Gastroesophageal sphincter (tissue), 3 donors: ENCODE measurements at regions not wholly inside any gene's neighbourhood (a gene's known extent, or its start where the extent isn't known, plus 50 kb on each side); places are given as distances from the start of the nearest gene placed in this dataset.

Experiments used
- EP300 ChIP-seq: sonication (generic); formaldehyde crosslinking; IDR thresholded peaks from one replicate; pipeline ENCODE4 v1.6.1; 2017; ENCODE audit warnings: antibody characterized with exemption, mild to moderate bottlenecking
- POLR2A ChIP-seq, 2 donors: fragments of 450-650 bp; IDR thresholded peaks; one replicate each; pipeline ENCODE4 v1.6.1; 2017; ENCODE audit warnings: antibody characterized with exemption in 2 of 2, mild to moderate bottlenecking in 2 of 2, moderate library complexity in 1 of 2
- POLR2AphosphoS5 ChIP-seq: sonication (generic); formaldehyde crosslinking; IDR thresholded peaks from one replicate; pipeline ENCODE4 v1.6.1; 2017; ENCODE audit warnings: antibody characterized with exemption
- TF ChIP-seq, protein P1 (sequence below), 4 experiments: fragments of 200-600 bp in 2 of 4; fragments of 450-650 bp in 2 of 4; sonication (generic) in 1 of 4; IDR thresholded peaks; one replicate each; pipeline ENCODE4 v1.5.1; 2017 to 2019; ENCODE audit warnings: antibody characterized with exemption in 4 of 4, mild to moderate bottlenecking in 2 of 4, moderate library complexity in 2 of 4

DNA sequence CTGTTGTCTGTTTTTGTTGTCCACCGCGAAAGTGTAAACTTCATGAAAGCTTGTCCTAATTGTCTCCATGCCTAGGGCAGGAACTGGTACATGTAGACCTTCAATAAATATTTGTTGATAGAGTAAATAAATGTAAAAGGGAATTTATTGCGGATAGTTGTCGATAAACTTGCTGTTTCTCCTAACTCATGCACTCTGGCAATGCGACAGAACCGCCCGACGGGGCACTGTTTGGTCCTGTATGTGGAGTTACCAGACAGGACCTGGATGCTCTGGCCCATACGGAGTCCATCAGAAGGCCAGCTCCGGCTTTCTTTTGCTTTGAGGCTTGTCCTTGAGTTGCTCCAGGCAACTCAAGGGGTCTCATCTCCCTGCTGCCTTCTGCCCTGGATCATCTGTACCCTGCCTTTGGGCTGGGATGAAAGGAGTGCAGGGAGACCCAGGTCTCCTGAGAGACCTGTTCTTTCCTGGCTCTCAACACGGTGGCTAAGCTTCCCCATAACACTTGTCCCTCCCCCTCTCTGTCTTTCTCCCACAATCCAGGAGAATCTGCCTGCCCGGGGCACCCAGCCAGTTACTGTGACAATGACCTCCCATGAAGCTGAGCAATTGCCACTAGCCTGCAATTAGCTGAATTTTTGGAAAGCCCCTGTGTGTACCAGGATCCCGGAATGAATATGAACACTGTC, 149.5 kb upstream of the PTCH1 start:
- TF ChIP-seq, protein P1, sequence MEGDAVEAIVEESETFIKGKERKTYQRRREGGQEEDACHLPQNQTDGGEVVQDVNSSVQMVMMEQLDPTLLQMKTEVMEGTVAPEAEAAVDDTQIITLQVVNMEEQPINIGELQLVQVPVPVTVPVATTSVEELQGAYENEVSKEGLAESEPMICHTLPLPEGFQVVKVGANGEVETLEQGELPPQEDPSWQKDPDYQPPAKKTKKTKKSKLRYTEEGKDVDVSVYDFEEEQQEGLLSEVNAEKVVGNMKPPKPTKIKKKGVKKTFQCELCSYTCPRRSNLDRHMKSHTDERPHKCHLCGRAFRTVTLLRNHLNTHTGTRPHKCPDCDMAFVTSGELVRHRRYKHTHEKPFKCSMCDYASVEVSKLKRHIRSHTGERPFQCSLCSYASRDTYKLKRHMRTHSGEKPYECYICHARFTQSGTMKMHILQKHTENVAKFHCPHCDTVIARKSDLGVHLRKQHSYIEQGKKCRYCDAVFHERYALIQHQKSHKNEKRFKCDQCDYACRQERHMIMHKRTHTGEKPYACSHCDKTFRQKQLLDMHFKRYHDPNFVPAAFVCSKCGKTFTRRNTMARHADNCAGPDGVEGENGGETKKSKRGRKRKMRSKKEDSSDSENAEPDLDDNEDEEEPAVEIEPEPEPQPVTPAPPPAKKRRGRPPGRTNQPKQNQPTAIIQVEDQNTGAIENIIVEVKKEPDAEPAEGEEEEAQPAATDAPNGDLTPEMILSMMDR (IDR thresholded peaks at IDR 0.05) = no peak
- TF ChIP-seq EP300 = no peak
- TF ChIP-seq POLR2AphosphoS5 = no peak
- no peak for TF ChIP-seq POLR2A (IDR thresholded peaks at IDR 0.05)
